CD4-positive, alpha-beta T cell treated with Interleukin-4 for 4 hours (primary cell): ENCODE measurements at regions not wholly inside any gene's neighbourhood (a gene's known extent, or its start where the extent isn't known, plus 50 kb on each side); places are given as distances from the start of the nearest gene placed in this dataset.
"Not testable (repeated sequence)": the region's sequence is repeated elsewhere in the genome, so short reads cannot be mapped to it uniquely, and the experiment has no call there.

Experiments used
- DNase-seq: peaks from one replicate; pipeline ENCODE4 v3.0.0-alpha.2; 2020

GRCh38 chr1:30229557-30229956, 493.8 kb downstream of the MATN1 start:
- DNase-seq, result no peak

- DNase-seq, result no peak
These were observed 496.7 kb downstream of the MATN1 start for GRCh38 chr1:30226648-30227047.

GRCh38 chr1:30225357-30225756, 498.0 kb downstream of the MATN1 start:
- no peak for DNase-seq

DNA sequence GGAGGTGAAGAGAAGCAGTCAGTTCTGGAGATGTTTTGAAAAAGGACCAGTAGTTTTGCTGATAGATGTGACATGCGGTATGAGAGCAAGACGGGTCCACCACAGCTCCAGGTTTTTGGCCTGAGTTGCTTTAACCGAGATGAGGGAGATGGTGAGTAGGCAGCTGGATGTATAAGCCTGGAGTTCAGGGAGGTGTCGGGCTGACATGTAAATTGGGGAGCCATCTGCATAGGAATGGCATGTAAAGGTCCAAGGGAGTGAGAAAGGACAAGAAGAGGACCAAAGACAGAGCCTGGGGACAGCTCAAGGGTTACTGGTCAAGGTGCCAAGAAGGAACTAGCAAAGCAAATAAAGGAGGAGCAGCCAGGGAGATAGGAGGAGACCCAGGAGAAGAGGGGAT, 503.7 kb downstream of the MATN1 start:
- DNase-seq, result no peak

DNA sequence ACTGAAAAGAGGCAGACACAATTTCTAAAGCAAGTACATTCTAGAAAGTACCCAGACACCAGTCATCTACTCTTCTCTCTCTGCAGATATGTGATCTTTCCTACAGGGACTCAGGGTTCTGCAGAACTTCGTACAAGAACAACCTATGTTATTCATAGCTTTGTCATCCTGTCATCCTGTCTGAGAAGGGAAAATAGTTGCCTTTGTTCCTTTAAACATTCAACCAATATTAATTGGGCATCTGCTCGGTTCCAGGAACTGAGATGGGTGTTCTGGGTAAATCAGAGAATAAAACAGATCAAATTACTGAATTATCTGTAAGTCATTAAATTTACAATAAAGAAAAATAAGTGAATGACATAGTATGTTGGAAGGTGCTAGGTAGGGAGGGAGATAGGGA, 504.9 kb downstream of the MATN1 start:
- no peak for DNase-seq

DNA sequence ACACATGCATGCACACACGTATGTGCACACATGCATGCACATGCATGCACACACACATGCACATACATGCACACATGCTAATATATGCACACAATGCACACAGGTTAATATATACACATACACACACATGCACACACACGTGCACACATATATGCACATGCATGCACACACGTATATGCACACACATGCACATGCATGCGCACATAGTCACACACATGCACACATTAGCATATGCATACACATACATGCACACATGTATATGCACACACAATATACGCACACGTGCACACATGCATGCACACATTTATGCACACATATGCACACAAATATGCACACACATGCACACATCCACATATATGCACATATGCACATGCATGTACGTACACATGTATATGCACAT, 506.8 kb downstream of the MATN1 start:
- DNase-seq, result no peak

- no peak for DNase-seq
These were observed 509.4 kb downstream of the MATN1 start for GRCh38 chr1:30213936-30214335.

- DNase-seq, result not testable (repeated sequence)
These were observed 515.4 kb downstream of the MATN1 start for GRCh38 chr1:30207962-30208361.

- DNase-seq, result not testable (repeated sequence)
These were observed 516.8 kb downstream of the MATN1 start for GRCh38 chr1:30206631-30207030.

DNA sequence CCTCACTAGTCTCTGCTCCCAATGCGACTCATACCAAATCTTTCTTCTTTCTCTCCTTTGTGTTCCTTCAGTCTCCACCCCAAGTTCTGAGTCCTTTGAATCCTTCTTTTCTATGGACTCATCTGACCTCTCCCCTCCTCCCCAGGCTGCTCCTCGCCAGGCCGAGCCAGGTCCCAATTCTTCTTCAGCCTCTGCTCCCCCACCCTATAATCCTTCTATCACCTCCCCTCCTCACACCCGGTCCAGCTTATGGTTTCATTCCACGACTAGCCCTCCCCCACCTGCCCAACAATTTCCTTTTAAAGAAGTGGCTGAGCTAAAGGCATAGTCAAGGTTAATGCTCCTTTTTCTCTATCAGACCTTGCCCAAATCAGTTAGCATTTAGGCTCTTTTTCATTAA, 518.5 kb downstream of the MATN1 start:
- not testable (repeated sequence) for DNase-seq

- DNase-seq, result no peak
These were observed 522.4 kb downstream of the MATN1 start for GRCh38 chr1:30201015-30201414.

- DNase-seq, result no peak
These were observed 523.2 kb downstream of the MATN1 start for GRCh38 chr1:30200161-30200560.

DNA sequence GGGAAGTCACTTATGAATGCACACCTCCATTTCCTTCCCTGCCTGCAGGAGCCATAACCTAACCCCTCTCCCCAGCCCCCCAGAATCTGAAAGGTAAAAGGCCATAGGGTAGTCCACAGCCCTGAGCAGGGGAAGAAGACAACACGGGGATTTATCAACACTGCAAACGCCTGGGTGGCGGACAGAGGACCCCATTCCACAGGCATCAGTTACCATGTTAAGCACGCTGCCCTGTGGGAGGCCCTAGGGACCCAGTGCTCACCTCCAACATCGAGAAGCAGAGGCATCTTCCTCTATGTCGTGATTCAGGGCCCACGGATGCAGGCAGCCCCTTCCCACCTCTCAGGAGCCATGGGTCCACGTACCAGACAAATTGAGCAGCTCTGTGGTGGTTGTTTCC, 523.8 kb downstream of the MATN1 start:
- no peak for DNase-seq

GRCh38 chr1:30198795-30199403, 524.5 kb downstream of the MATN1 start:
- DNase-seq, result no peak

- no peak for DNase-seq
These were observed 525.0 kb downstream of the MATN1 start for GRCh38 chr1:30198451-30198760.

- DNase-seq, result no peak
These were observed 525.5 kb downstream of the MATN1 start for GRCh38 chr1:30197639-30198450.

DNA sequence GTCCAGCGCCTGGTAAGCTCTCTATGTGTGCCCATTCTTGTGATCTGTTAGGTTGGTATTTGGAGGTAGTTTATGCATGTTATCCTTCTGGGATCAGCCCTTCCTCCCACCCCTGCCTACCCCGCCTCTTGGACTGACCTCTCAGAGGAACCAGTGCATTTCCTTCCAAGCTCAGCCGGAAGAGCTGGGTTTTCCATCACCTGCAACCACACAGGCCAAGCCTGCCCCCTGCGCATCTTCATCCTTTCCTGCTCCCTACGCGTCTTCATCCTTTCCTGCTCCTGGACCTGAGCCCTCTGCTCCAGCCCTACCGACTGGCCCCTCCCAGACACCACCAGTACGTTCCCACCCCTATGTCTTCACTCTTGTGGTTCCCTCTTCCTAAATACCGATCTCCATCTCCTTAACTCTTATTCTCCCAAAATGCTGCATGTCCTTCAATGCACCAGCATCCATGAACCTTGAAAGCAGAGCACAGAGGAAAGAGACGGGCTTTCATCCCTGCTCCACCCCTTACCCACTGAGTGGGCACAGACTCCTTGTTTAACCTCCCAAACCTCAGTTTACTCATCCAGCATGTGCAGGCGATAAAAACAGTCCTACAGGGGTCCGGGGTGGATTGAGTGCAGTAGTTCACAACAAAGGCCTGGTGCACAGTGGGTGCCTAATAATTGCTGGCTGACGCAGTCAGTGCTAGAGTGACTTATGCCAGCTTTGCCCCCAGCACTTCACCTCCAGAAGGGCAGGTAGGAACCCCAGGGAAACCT, 526.3 kb downstream of the MATN1 start:
- DNase-seq, result no peak

GRCh38 chr1:30196457-30196856, 526.9 kb downstream of the MATN1 start:
- no peak for DNase-seq

DNA sequence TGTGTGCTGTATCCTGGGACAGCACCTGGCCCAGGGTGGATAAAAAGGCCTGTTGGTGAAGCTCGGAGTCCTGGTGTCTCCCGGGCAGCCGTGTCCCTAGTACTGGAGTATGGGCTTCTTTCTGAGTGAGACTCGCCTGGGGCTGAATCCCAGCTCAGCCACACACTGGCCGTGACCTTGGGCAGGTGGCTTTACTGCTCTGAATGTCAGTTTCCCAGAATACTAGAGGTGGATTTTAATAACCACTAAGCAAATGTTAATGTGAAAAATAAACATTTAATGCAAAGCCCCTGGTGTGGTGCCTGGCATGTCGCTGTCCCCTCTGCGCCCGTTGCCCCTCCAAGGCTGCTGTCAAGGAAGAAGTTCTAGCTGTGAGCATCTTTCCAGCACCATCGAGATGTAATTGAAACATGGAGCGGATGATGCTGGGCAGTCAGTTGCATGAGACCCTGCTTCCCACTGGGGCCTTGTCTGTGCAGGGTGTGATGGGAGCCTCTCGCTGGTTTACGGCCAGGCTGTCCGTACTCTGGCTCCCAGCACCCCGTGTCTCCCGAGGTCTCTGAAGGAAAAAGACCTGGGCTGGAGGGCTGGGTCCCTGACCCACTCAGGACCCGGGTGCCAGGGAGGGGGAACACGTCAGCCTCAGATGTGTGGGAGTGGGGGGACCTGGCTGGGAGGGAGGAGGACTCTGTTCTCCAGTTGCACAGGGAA, 527.8 kb downstream of the MATN1 start:
- no peak for DNase-seq

DNA sequence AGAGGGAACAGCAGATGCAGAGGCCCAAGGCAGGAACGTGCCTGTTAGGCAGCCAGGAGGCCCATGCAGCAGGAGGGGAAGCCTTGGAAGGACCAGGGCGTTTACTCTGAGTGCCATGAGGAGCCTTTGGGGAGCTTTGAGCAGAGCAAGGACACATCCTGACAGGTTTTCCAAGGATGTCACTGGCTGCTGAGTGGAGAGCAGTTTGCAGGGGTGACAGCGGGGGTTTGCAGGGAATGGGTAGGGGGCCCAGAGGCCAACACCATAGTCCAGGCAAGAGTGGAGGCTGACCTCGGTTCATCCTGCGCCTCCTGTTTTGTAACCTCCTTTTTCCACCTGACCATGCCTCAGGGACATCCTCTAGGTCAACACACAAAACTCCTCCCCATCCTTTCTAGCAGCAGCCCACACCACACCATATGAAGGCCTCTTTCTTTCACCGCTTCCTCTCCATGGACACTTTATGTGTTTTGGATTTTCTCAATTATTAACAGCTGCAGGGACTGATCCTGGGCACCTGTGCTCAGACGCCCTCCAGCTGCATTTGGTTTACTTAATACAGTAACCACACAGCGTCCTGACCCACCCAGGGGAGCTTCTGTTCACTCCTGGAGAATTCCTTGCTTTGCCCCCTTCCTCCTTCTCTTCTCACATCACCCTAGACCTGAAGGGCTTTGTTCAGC, 528.5 kb downstream of the MATN1 start:
- DNase-seq, result no peak

- DNase-seq, result no peak
These were observed 529.3 kb downstream of the MATN1 start for GRCh38 chr1:30194046-30194619.

GRCh38 chr1:30192969-30193630, 530.3 kb downstream of the MATN1 start:
- DNase-seq, result no peak
